Heart right ventricle (tissue), 16 donors: ENCODE measurements at regions not wholly inside any gene's neighbourhood (a gene's known extent, or its start where the extent isn't known, plus 50 kb on each side); places are given as distances from the start of the nearest gene placed in this dataset.

Source experiments
- ATAC-seq, 8 donors: fragments of 200-7000 bp; cut with Tn5 transposase; one replicate each; pipeline ENCODE4 v1.9.1; 2020; ENCODE audit warnings: mild to moderate bottlenecking in 8 of 8, moderate library complexity in 8 of 8, moderate number of reproducible peaks in 1 of 8
- DNase-seq, 2 donors: peaks; one replicate each; pipeline ENCODE4 v3.0.0-alpha.2; 2020
- H3K27ac ChIP-seq, 10 donors: fragments of 200-600 bp; sonication (generic) in 2 of 10; one replicate each; pipeline versions ENCODE4 v1.5.0 to v1.8.0; 2020 to 2022; ENCODE audit warnings: mild to moderate bottlenecking in 3 of 10
- H3K27me3 ChIP-seq, 7 donors: fragments of 200-600 bp; one replicate each; pipeline ENCODE4 v1.8.0; 2021 to 2022; ENCODE audit warnings: mild to moderate bottlenecking in 2 of 7
- H3K36me3 ChIP-seq, 9 donors: fragments of 200-600 bp; sonication (generic) in 1 of 9; one replicate each; pipeline versions ENCODE4 v1.5.0 to v1.8.0; 2020 to 2022; ENCODE audit warnings: mild to moderate bottlenecking in 2 of 9
- H3K4me1 ChIP-seq, 9 donors: fragments of 200-600 bp; sonication (generic) in 1 of 9; one replicate each; pipeline versions ENCODE4 v1.5.0 to v1.8.0; 2020 to 2022; ENCODE audit warnings: mild to moderate bottlenecking in 4 of 9
- H3K4me3 ChIP-seq, 10 donors: fragments of 200-600 bp; sonication (generic) in 2 of 10; one replicate each; pipeline versions ENCODE4 v1.5.0 to v1.8.0; 2020 to 2022; ENCODE audit warnings: mild to moderate bottlenecking in 7 of 10, moderate library complexity in 2 of 10
- H3K9me3 ChIP-seq, 11 donors: fragments of 200-600 bp in 10 of 11; sonication (generic) in 2 of 11; one replicate each; pipeline versions ENCODE4 v1.5.0 to v1.8.0; 2013 to 2022; ENCODE audit warnings: mild to moderate bottlenecking in 2 of 11, control low read depth in 1 of 11, moderate library complexity in 1 of 11
- CTCF ChIP-seq, 9 donors: fragments of 200-600 bp; sonication (generic) in 2 of 9; IDR thresholded peaks; one replicate each; pipeline versions ENCODE4 v1.5.0 to v1.8.0; 2021 to 2022; ENCODE audit warnings: antibody characterized with exemption in 9 of 9, mild to moderate bottlenecking in 5 of 9, moderate library complexity in 1 of 9
- whole genome bisulfite sequencing, 2 donors: extraction: QIAGEN DNeasy Blood & Tissue Kit; methylation state at CpG; one replicate each; pipeline ENCODE4 v1.1.7; 2013; ENCODE audit warnings: inconsistent platforms in 1 of 2; 5-methylcytosine and 5-hydroxymethylcytosine counted together
- intact Hi-C, 10 donors: fragments of 100-400 bp; cut with DNase I; formaldehyde crosslinking; loops; one replicate each; pipeline versions ENCODE4 v1.11.1 to v1.14.2; 2022
- donor health status: Arrhythmogenic right ventricular cardiomyopathy.
- donor health status: ischemic (EF 13 %, LVEDD 7.1; RV severe dilation, severe dysfunction).
- donor health status: healthy with polysubstance abuse.
- donor health status: DM: no; HTN: yes; CAD: no.
- donor health status: DM: no; HTN: no; CAD: no.
- donor health status: ischemic (EF 25% LVEDD 6.9; RV normal size, moderate dysfunction).
- donor health status: ischemic (EF 25% LVEDD 5.7; RV mildly dilated, moderate dysfunction).
- donor health status: healthy.
- donor health status: DM: yes; HTN: yes; CAD: no.
- donor health status: Ischemic cardiomyopathy.
- donor health status: ischemic (EF 35%, LVEDD 5.7; RV mildly dilated, moderate dysfunction).
- donor health status: nonischemic (EF 11% LVEDD 7.7; RV severe dilation, severe dysfunction).
- donor health status: DM: yes; HTN: yes; CAD: no.
- donor health status: PGD.
- donor health status: ischemic (EF 29% LVEDD 5.4; RV normal size, mild dysfunction).
- donor health status: nonischemic (EF 23%, LVEDD 6.1; RV moderate dilation, normal function).

- no peak for TF ChIP-seq CTCF (IDR thresholded peaks at IDR 0.05)
- ATAC-seq (no peak), DNase-seq (no peak)
- Histone ChIP-seq H3K27me3 (peaks cover 0 to 3% (median 0%) of the 10 kb centered on the region in 7 donors), H3K27ac (no peak overlapping the region), H3K36me3 (no peaks in the 10 kb centered on the region), H3K4me1 (no peaks in the 10 kb centered on the region), H3K9me3 (peaks cover 0 to 10% (median 0%) of the 10 kb centered on the region in 11 donors), H3K4me3 (no peak overlapping the region)
- 48 to 62% methylated on average over 2 of the region's 2 CpGs for WGBS, 2 donors
- intact Hi-C loops: no loop called here
Measured at GRCh38 chr5:133727636-133728035, 115.3 kb upstream of the FSTL4 start.

GRCh38 chr5:133723651-133724366, 111.5 kb upstream of the FSTL4 start:
- WGBS, 2 donors: 0 to 45% methylated on average over 1 of the region's 1 CpG

GRCh38 chr5:133723126-133723525, 110.8 kb upstream of the FSTL4 start:
- intact Hi-C loops: no loop called here
- WGBS, 2 donors: 74 to 77% methylated on average over 2 of the region's 2 CpGs
- no peak for TF ChIP-seq CTCF (IDR thresholded peaks at IDR 0.05)
- no peak overlapping the region for H3K4me3 ChIP-seq
- ATAC-seq (no peak), DNase-seq (no peak)
- peaks cover 0 to 3% (median 0%) of the 10 kb centered on the region in 7 donors for H3K27me3 ChIP-seq
- H3K27ac ChIP-seq: no peak overlapping the region
- no peaks in the 10 kb centered on the region for H3K36me3 ChIP-seq
- no peaks in the 10 kb centered on the region for H3K4me1 ChIP-seq
- H3K9me3 ChIP-seq: peaks cover 0 to 28% (median 15%) of the 10 kb centered on the region in 11 donors

More at GRCh38 chr5:133723651-133724366, 111.5 kb upstream of the FSTL4 start:
- H3K4me1 ChIP-seq: no peaks in the 10 kb centered on the region
- no peaks in the 10 kb centered on the region for H3K36me3 ChIP-seq
- DNase-seq (no peak), ATAC-seq (no peak)
- intact Hi-C loops: no loop called here
- no peak overlapping the region for H3K4me3 ChIP-seq
- peaks cover 0 to 28% (median 15%) of the 10 kb centered on the region in 11 donors for H3K9me3 ChIP-seq
- H3K27ac ChIP-seq: no peak overlapping the region
- no peak for TF ChIP-seq CTCF (IDR thresholded peaks at IDR 0.05)
- peaks cover 0 to 3% (median 0%) of the 10 kb centered on the region in 7 donors for H3K27me3 ChIP-seq

GRCh38 chr5:133721365-133721764, 109.0 kb upstream of the FSTL4 start:
- Histone ChIP-seq H3K4me1 (no peaks in the 10 kb centered on the region), H3K36me3 (no peaks in the 10 kb centered on the region), H3K4me3 (no peak overlapping the region), H3K27me3 (peaks cover 0 to 3% (median 0%) of the 10 kb centered on the region in 7 donors), H3K9me3 (peaks cover 0 to 28% (median 15%) of the 10 kb centered on the region in 11 donors), H3K27ac (no peak overlapping the region)
- ATAC-seq (no peak), DNase-seq (no peak)
- intact Hi-C loops: no loop called here
- no peak for TF ChIP-seq CTCF (IDR thresholded peaks at IDR 0.05)
